ENCODE measurements at regions not wholly inside any gene's neighbourhood (a gene's known extent, or its start where the extent isn't known, plus 50 kb on each side); places are given as distances from the start of the nearest gene placed in this dataset.

DNA sequence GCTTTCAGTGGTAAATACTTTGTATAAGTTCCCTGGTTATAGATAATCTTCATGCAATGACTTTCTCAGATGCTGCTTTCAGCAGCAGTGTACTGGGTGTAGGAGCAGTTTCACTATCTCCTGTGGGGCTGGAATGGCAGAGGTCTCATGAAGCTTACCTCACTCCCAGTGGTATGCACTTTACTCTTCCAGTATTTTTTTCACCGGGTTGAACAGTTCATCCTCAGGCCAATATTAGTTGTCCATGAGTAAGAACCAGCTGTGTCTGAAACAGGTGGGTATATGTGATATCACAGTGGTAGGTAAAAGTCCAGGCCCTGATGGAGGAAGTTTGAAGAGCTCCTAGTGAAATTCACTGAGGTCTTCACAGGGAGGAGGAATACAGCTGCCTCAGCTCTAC is 351.5 kb upstream of the EMCN start:
- TF ChIP-seq, protein P1, sequence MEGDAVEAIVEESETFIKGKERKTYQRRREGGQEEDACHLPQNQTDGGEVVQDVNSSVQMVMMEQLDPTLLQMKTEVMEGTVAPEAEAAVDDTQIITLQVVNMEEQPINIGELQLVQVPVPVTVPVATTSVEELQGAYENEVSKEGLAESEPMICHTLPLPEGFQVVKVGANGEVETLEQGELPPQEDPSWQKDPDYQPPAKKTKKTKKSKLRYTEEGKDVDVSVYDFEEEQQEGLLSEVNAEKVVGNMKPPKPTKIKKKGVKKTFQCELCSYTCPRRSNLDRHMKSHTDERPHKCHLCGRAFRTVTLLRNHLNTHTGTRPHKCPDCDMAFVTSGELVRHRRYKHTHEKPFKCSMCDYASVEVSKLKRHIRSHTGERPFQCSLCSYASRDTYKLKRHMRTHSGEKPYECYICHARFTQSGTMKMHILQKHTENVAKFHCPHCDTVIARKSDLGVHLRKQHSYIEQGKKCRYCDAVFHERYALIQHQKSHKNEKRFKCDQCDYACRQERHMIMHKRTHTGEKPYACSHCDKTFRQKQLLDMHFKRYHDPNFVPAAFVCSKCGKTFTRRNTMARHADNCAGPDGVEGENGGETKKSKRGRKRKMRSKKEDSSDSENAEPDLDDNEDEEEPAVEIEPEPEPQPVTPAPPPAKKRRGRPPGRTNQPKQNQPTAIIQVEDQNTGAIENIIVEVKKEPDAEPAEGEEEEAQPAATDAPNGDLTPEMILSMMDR (IDR thresholded peaks at IDR 0.05) = no peak
- TF ChIP-seq POLR2A (IDR thresholded peaks at IDR 0.05; ENCODE audit: low read depth) = no peak

Measured in esophagus muscularis mucosa (tissue), 3 donors.